SK-N-SH (cell line): ENCODE measurements at regions not wholly inside any gene's neighbourhood (a gene's known extent, or its start where the extent isn't known, plus 50 kb on each side); places are given as distances from the start of the nearest gene placed in this dataset.

Experiments used
- RAD21 ChIP-seq: IDR thresholded peaks from 2 replicates; pipeline ENCODE4 v1.6.1; 2012; ENCODE audit warnings: mild to moderate bottlenecking, low read length
- TF ChIP-seq, protein P1 (sequence below): IDR thresholded peaks from 2 replicates; pipeline ENCODE4 v1.4.0; 2012; ENCODE audit warnings: low read depth, borderline replicate concordance
- TF ChIP-seq, protein P2 (sequence below): fragments of 200-600 bp; sonication (generic); IDR thresholded peaks from 2 replicates; pipeline ENCODE4 v1.6.1; 2017; ENCODE audit warnings: antibody characterized with exemption, mild to moderate bottlenecking, moderate library complexity

DNA sequence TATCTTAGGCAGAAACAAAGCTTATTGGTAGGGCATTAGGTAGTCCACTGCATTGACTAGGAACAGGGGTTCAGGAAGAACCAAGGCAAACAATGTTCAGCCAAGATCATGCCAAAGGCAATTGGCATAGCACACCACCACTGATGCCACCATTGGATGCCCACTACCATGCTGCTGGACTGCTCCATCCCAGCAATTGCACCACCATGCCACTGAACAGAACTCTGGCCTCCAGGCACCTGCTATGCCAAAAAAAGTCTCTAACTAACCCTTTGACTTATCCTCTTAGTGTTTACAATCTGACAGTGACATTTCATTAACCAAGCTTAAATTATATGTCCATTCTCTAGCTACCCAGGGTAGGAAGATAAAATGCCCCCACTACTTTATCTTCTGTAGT, 509.6 kb upstream of the CAMK1G start:
- TF ChIP-seq RAD21 = no peak
- TF ChIP-seq, protein P1, sequence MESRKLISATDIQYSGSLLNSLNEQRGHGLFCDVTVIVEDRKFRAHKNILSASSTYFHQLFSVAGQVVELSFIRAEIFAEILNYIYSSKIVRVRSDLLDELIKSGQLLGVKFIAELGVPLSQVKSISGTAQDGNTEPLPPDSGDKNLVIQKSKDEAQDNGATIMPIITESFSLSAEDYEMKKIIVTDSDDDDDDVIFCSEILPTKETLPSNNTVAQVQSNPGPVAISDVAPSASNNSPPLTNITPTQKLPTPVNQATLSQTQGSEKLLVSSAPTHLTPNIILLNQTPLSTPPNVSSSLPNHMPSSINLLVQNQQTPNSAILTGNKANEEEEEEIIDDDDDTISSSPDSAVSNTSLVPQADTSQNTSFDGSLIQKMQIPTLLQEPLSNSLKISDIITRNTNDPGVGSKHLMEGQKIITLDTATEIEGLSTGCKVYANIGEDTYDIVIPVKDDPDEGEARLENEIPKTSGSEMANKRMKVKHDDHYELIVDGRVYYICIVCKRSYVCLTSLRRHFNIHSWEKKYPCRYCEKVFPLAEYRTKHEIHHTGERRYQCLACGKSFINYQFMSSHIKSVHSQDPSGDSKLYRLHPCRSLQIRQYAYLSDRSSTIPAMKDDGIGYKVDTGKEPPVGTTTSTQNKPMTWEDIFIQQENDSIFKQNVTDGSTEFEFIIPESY = no peak
- TF ChIP-seq, protein P2, sequence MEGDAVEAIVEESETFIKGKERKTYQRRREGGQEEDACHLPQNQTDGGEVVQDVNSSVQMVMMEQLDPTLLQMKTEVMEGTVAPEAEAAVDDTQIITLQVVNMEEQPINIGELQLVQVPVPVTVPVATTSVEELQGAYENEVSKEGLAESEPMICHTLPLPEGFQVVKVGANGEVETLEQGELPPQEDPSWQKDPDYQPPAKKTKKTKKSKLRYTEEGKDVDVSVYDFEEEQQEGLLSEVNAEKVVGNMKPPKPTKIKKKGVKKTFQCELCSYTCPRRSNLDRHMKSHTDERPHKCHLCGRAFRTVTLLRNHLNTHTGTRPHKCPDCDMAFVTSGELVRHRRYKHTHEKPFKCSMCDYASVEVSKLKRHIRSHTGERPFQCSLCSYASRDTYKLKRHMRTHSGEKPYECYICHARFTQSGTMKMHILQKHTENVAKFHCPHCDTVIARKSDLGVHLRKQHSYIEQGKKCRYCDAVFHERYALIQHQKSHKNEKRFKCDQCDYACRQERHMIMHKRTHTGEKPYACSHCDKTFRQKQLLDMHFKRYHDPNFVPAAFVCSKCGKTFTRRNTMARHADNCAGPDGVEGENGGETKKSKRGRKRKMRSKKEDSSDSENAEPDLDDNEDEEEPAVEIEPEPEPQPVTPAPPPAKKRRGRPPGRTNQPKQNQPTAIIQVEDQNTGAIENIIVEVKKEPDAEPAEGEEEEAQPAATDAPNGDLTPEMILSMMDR = no peak
